Suprapubic skin (tissue), 4 donors: ENCODE measurements at regions not wholly inside any gene's neighbourhood (a gene's known extent, or its start where the extent isn't known, plus 50 kb on each side); places are given as distances from the start of the nearest gene placed in this dataset.

Experiments
- EP300 ChIP-seq: sonication (generic); formaldehyde crosslinking; IDR thresholded peaks from one replicate; pipeline ENCODE4 v1.6.1; 2017; ENCODE audit warnings: antibody characterized with exemption
- POLR2A ChIP-seq, 2 donors: fragments of 450-650 bp; IDR thresholded peaks; one replicate each; pipeline ENCODE4 v1.6.1; 2017; ENCODE audit warnings: antibody characterized with exemption in 2 of 2, mild to moderate bottlenecking in 2 of 2, moderate library complexity in 2 of 2
- POLR2AphosphoS5 ChIP-seq, 3 donors: sonication (generic); formaldehyde crosslinking; IDR thresholded peaks; one replicate each; pipeline ENCODE4 v1.6.1; 2017; ENCODE audit warnings: antibody characterized with exemption in 3 of 3
- TF ChIP-seq, protein P1 (sequence below), 2 donors: fragments of 200-600 bp in 1 of 2; fragments of 450-650 bp in 1 of 2; sonication (generic) in 1 of 2; IDR thresholded peaks; one replicate each; pipeline ENCODE4 v1.5.1; 2016 to 2019; ENCODE audit warnings: antibody characterized with exemption in 2 of 2, mild to moderate bottlenecking in 1 of 2, moderate library complexity in 1 of 2

DNA sequence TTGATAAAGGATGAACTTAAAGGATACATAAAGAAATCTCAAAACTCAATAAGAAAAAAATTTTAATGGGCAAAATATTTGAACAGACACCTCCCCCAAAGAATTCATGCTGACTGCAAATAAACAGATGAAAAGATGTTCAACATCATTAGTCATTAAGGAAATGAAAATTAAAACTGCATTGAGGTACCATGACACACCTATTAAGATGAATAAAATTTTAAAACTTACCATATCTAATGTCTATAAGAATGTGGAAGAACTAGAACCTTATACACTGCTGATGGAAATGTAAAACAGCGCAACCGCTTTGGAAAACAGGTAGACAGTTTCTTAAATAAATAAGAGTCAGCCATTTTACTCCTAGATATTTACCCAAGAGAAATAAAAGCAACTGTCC is 266.8 kb upstream of the TET2 start:
- TF ChIP-seq, protein P1, sequence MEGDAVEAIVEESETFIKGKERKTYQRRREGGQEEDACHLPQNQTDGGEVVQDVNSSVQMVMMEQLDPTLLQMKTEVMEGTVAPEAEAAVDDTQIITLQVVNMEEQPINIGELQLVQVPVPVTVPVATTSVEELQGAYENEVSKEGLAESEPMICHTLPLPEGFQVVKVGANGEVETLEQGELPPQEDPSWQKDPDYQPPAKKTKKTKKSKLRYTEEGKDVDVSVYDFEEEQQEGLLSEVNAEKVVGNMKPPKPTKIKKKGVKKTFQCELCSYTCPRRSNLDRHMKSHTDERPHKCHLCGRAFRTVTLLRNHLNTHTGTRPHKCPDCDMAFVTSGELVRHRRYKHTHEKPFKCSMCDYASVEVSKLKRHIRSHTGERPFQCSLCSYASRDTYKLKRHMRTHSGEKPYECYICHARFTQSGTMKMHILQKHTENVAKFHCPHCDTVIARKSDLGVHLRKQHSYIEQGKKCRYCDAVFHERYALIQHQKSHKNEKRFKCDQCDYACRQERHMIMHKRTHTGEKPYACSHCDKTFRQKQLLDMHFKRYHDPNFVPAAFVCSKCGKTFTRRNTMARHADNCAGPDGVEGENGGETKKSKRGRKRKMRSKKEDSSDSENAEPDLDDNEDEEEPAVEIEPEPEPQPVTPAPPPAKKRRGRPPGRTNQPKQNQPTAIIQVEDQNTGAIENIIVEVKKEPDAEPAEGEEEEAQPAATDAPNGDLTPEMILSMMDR (IDR thresholded peaks at IDR 0.05) = no peak
- TF ChIP-seq POLR2AphosphoS5 (IDR thresholded peaks at IDR 0.05) = no peak
- TF ChIP-seq POLR2A (IDR thresholded peaks at IDR 0.05) = no peak
- TF ChIP-seq EP300 = no peak
